Neural crest cell (in vitro differentiated cells): ENCODE measurements at regions not wholly inside any gene's neighbourhood (a gene's known extent, or its start where the extent isn't known, plus 50 kb on each side); places are given as distances from the start of the nearest gene placed in this dataset.
A peak's percentile ranks its signal among the peaks of the same experiment; 100 is the strongest.

ENCODE experiments used
- DNase-seq: peaks from one replicate; pipeline ENCODE4 v3.0.0; 2021; ENCODE audit warnings: low read depth, mixed read lengths, low spot score
- H3K27ac Mint-ChIP-seq: one replicate; pipeline ENCODE4 v1.8.0; 2021; ENCODE audit warnings: mild to moderate bottlenecking, mixed read lengths; ENCODE audit not compliant: unreplicated experiment
- H3K27me3 Mint-ChIP-seq: 2 replicates; pipeline ENCODE4 v1.8.0; 2021; ENCODE audit warnings: low read depth, mild to moderate bottlenecking, mixed read lengths
- H3K36me3 Mint-ChIP-seq: 2 replicates; pipeline ENCODE4 v1.8.0; 2021; ENCODE audit warnings: low read depth, mild to moderate bottlenecking, mixed read lengths
- H3K4me1 Mint-ChIP-seq: 2 replicates; pipeline ENCODE4 v1.8.0; 2021; ENCODE audit warnings: mixed read lengths
- H3K4me3 Mint-ChIP-seq: one replicate; pipeline ENCODE4 v1.8.0; 2021; ENCODE audit warnings: mild to moderate bottlenecking, mixed read lengths
- H3K9me3 Mint-ChIP-seq: 2 replicates; pipeline ENCODE4 v1.8.0; 2021; ENCODE audit warnings: mixed read lengths
- TF ChIP-seq, protein P1 (sequence below): fragments of 200-600 bp; sonication (generic); conservative IDR thresholded peaks from 2 replicates; pipeline ENCODE4 v1.5.0; 2021; ENCODE audit warnings: antibody characterized with exemption, mild to moderate bottlenecking

- Mint-ChIP-seq H3K36me3 (no peaks in the 10 kb centered on the region), H3K27ac (no peak overlapping the region), H3K4me3 (no peak overlapping the region), H3K4me1 (peaks cover 16% of the 10 kb centered on the region), H3K27me3 (no peaks in the 10 kb centered on the region), H3K9me3 (no peaks in the 10 kb centered on the region)
- no peak for DNase-seq
- TF ChIP-seq, protein P1, sequence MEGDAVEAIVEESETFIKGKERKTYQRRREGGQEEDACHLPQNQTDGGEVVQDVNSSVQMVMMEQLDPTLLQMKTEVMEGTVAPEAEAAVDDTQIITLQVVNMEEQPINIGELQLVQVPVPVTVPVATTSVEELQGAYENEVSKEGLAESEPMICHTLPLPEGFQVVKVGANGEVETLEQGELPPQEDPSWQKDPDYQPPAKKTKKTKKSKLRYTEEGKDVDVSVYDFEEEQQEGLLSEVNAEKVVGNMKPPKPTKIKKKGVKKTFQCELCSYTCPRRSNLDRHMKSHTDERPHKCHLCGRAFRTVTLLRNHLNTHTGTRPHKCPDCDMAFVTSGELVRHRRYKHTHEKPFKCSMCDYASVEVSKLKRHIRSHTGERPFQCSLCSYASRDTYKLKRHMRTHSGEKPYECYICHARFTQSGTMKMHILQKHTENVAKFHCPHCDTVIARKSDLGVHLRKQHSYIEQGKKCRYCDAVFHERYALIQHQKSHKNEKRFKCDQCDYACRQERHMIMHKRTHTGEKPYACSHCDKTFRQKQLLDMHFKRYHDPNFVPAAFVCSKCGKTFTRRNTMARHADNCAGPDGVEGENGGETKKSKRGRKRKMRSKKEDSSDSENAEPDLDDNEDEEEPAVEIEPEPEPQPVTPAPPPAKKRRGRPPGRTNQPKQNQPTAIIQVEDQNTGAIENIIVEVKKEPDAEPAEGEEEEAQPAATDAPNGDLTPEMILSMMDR, result no peak
Measured at GRCh38 chr6:166692723-166693302, 65.8 kb upstream of the RPS6KA2 start.

DNA sequence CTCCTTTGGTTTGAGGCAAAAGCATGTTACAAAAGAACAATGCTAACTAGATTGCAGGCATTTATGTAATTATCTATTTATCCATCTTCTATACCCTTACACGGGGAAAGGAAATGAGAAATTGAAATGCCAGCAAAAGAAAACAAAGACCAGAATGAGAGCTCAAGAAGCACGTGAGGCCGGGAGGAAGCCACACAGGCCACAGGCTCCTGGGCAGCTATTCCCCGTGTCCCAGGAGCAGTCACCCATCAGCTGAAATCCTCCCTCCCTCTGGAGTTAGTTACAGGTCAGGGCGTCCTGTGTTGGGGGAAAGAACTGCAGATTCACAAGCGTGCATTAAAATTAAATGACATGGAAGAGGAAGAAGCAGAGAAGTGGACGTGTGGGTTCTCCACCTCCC lies 64.7 kb upstream of the RPS6KA2 start:
- TF ChIP-seq, protein P1, result no peak
- H3K27ac Mint-ChIP-seq, result no peak overlapping the region

DNA sequence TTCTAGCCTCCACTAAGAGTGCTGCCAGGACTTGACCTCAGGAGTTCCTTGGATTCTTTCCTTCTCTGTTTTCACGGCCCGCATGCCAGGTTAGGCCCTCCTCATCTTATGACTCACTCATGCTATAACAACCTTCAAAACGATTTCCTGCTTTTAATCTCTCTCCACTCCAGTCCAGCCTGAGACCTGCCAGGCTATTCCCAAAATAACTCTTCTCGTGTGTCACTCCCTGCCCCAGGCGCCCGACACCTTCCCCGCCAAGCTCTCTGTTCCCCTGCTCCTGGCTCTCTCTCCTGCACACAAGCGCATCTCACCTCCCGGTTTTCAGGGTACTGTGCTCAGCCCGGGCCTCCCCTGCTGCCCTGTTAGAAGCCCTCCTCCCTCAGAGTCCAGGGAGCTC lies 64.1 kb upstream of the RPS6KA2 start:
- no peak overlapping the region for H3K4me3 Mint-ChIP-seq
- peaks cover 24% of the 10 kb centered on the region for H3K4me1 Mint-ChIP-seq
- DNase-seq, result no peak
- TF ChIP-seq, protein P1, result no peak
- H3K27ac Mint-ChIP-seq, result peak overlapping the region; percentile 17
- no peaks in the 10 kb centered on the region for H3K27me3 Mint-ChIP-seq
- H3K36me3 Mint-ChIP-seq, result no peaks in the 10 kb centered on the region
- H3K9me3 Mint-ChIP-seq, result no peaks in the 10 kb centered on the region

More for the DNA sequence above, 64.7 kb upstream of the RPS6KA2 start:
- H3K4me1 Mint-ChIP-seq, result peaks cover 24% of the 10 kb centered on the region
- no peaks in the 10 kb centered on the region for H3K27me3 Mint-ChIP-seq
- DNase-seq, result no peak
- H3K4me3 Mint-ChIP-seq, result no peak overlapping the region
- H3K9me3 Mint-ChIP-seq, result no peaks in the 10 kb centered on the region
- H3K36me3 Mint-ChIP-seq, result no peaks in the 10 kb centered on the region

GRCh38 chr6:166689687-166690086 lies 62.6 kb upstream of the RPS6KA2 start:
- Mint-ChIP-seq H3K27ac (no peak overlapping the region), H3K9me3 (no peaks in the 10 kb centered on the region), H3K4me1 (peaks cover 24% of the 10 kb centered on the region), H3K27me3 (no peaks in the 10 kb centered on the region), H3K4me3 (no peak overlapping the region), H3K36me3 (no peaks in the 10 kb centered on the region)
- TF ChIP-seq, protein P1, result no peak
- no peak for DNase-seq

GRCh38 chr6:166688901-166689300 lies 61.9 kb upstream of the RPS6KA2 start:
- peak overlapping the region; percentile 89 for H3K27ac Mint-ChIP-seq
- no peak for DNase-seq

More at GRCh38 chr6:166688901-166689300, 61.9 kb upstream of the RPS6KA2 start:
- Mint-ChIP-seq H3K27me3 (no peaks in the 10 kb centered on the region), H3K9me3 (no peaks in the 10 kb centered on the region), H3K4me1 (peaks cover 29% of the 10 kb centered on the region), H3K4me3 (no peak overlapping the region), H3K36me3 (no peaks in the 10 kb centered on the region)
- TF ChIP-seq, protein P1, result no peak
